Posterior cingulate gyrus (tissue), 11 donors: ENCODE measurements at regions not wholly inside any gene's neighbourhood (a gene's known extent, or its start where the extent isn't known, plus 50 kb on each side); places are given as distances from the start of the nearest gene placed in this dataset.
"Not testable (repeated sequence)": the region's sequence is repeated elsewhere in the genome, so short reads cannot be mapped to it uniquely, and the experiment has no call there.

Experiments
- DNase-seq, 10 donors: peaks; one replicate each; pipeline versions ENCODE4 v3.0.0 to v3.0.0-alpha.2; 2020 to 2021; ENCODE audit warnings: mixed read lengths in 3 of 10
- intact Hi-C: fragments of 100-400 bp; cut with DNase I; formaldehyde crosslinking; loops from one replicate; pipeline ENCODE4 v1.15.1; 2023

- intact Hi-C loops: not testable (repeated sequence)
- peak in 2 of 10 donors; percentile 5 to 21 for DNase-seq
These were observed 1262.7 kb downstream of the SPATA31A7 start for GRCh38 chr9:62452572-62452971.

DNA sequence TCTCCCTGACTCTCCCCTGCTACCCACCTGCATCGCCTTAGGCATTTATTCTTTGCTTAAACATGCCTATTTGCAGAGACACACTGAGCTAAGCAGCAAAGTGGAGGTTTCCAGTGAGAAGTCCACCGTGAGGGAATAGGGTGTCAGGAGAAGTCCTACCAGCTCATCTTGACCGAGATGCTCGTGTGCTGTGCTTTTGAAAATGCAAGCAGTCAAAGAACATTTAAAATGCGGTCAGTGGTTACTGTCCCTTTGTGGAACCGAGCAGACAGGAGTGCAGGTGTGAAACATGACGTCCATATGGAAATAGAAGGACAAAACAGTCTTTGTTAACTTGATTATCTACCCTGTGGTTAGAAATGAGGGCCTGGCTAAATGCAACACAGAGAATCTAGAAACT, 1274.3 kb downstream of the SPATA31A7 start:
- DNase-seq, intact Hi-C loops: not testable (repeated sequence)

DNA sequence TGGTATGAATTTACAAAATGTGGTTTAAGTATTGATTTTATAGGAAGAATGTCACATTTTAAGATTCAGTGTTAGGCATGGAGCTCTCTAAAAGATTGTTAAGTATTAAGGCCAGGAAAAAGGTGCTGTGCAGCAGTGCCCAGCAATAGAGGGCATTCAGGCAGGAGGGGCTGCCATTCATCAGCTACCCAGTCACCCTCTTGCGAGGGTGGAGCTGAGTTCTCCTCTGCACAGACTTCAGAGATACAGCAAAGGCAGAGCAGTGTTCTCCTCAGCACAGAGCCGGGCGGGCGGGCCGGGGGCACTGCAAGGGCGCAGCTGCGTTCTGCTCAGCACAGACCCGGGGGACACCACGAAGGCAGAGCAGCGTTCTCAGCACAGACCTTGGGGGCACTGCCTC, 1275.1 kb downstream of the SPATA31A7 start:
- DNase-seq, intact Hi-C loops: not testable (repeated sequence)
